ENCODE measurements at regions not wholly inside any gene's neighbourhood (a gene's known extent, or its start where the extent isn't known, plus 50 kb on each side); places are given as distances from the start of the nearest gene placed in this dataset.

DNA sequence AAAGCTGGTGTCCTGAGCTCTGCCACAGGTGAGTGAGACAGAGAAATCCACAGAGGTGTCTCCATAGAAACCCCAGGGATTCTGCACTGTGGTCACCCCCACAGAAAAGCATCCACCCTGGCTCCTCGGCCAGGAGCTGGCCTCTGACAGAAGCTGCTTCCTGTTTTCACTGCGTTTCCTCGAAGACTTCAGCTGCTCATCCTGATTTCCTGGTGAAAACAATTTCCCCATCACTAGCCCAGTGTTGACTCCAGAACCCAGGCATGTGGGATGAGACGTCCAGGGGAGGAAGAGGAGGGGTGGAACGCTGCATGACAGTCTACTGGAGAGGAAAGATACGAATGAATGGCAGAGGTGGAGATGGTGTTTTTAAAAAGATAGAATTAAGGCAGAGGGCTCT lies 60.3 kb upstream of the GPR45 start:
- H4K20me1 ChIP-seq (ENCODE audit: control insufficient read depth, extremely low read depth, insufficient read depth, low read length), result no peaks in the 10 kb centered on the region
- H3K4me2 ChIP-seq (ENCODE audit: control insufficient read depth, extremely low read depth, insufficient read depth, low read depth, low read length), result no peak overlapping the region
- H3K27me3 ChIP-seq (ENCODE audit: control insufficient read depth, extremely low read depth, insufficient read depth, low read length), result peaks cover 11% of the 10 kb centered on the region
- no peak overlapping the region for H2AFZ ChIP-seq (ENCODE audit: control insufficient read depth, low read length)
- no peak overlapping the region for H3K9ac ChIP-seq (ENCODE audit: control insufficient read depth, extremely low read depth, insufficient read depth, low read length)
- no peaks in the 10 kb centered on the region for H3K9me3 ChIP-seq (ENCODE audit: control insufficient read depth, low read depth, low read length)
- H3K79me2 ChIP-seq (ENCODE audit: control insufficient read depth, insufficient read depth, low read length), result no peaks in the 10 kb centered on the region
- H3K9me1 ChIP-seq (ENCODE audit: control insufficient read depth, extremely low read depth, insufficient read depth, low read length), result no peaks in the 10 kb centered on the region
- H3K36me3 ChIP-seq (ENCODE audit: control insufficient read depth in 2 of 2, extremely low read depth in 1 of 2, insufficient read depth in 2 of 2, low read length in 2 of 2), result no peaks in the 10 kb centered on the region
- no peak for TF ChIP-seq EZH2 (IDR thresholded peaks at IDR 0.05; ENCODE audit: low read length)
- TF ChIP-seq, protein P1, sequence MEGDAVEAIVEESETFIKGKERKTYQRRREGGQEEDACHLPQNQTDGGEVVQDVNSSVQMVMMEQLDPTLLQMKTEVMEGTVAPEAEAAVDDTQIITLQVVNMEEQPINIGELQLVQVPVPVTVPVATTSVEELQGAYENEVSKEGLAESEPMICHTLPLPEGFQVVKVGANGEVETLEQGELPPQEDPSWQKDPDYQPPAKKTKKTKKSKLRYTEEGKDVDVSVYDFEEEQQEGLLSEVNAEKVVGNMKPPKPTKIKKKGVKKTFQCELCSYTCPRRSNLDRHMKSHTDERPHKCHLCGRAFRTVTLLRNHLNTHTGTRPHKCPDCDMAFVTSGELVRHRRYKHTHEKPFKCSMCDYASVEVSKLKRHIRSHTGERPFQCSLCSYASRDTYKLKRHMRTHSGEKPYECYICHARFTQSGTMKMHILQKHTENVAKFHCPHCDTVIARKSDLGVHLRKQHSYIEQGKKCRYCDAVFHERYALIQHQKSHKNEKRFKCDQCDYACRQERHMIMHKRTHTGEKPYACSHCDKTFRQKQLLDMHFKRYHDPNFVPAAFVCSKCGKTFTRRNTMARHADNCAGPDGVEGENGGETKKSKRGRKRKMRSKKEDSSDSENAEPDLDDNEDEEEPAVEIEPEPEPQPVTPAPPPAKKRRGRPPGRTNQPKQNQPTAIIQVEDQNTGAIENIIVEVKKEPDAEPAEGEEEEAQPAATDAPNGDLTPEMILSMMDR (optimal IDR thresholded peaks at IDR 0.05 in 1 of 3, IDR thresholded peaks at IDR 0.05 in 1 of 3, conservative IDR thresholded peaks at IDR 0.05 in 1 of 3; ENCODE audit: extremely low read depth in 1 of 3, insufficient read depth in 2 of 3, low read length in 3 of 3), result no peak
- dilution Hi-C loops (cut with MboI; ENCODE audit: extremely low pct_ligation_motif_present, low sequenced_read_pairs), result no loop called here
- no peaks in the 10 kb centered on the region for H3K4me1 ChIP-seq (ENCODE audit: control insufficient read depth, extremely low read depth, insufficient read depth, low read length)
- DNase-seq (ENCODE audit: low read depth, low spot score) (no peak), FAIRE-seq (no peak)
- H3K4me3 ChIP-seq (ENCODE audit: control insufficient read depth in 2 of 3, extremely low read depth in 1 of 3, insufficient read depth in 2 of 3, low read depth in 1 of 3, low read length in 3 of 3), result no peak overlapping the region
- H3K27ac ChIP-seq (ENCODE audit: control insufficient read depth, insufficient read depth, low read length), result no peak overlapping the region

DNA sequence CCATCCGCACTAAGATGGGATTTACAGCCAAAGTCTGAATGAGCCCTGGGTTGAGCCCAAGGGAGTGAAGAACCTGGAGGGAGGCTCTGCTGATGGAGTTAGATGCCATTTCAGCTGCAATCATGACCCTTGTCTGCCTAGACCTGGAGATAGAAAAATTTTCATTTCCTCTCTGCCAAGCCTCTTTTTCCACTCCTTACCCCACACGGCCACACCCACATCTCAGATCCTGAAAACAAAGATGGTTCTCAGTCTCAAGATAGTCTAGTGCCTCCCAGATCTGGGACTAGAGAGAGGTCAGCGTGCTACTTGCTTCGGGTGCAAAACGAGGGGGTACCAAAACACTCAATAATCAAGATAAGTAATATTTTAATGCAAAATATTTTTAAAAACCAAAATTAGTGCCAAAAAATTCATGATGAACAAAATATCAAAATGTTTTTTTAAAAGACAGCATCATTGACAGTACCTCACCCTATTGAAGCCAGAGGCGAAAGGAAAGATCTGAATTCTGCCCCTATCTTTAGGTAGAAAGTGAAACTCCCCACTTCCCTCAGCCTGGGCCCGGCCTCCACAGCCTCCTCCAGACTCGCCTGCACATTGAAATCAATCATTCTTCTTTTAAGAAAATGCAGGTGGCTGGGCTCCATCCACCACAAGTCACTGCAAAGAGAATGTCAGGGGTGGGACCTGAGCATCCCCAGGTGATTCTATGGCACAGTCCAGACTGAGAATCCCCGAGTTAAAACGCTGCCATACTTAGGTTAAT lies 57.8 kb upstream of the GPR45 start:
- Histone ChIP-seq H4K20me1 (ENCODE audit: control insufficient read depth, extremely low read depth, insufficient read depth, low read length) (no peaks in the 10 kb centered on the region), H3K9me1 (ENCODE audit: control insufficient read depth, extremely low read depth, insufficient read depth, low read length) (no peaks in the 10 kb centered on the region), H3K79me2 (ENCODE audit: control insufficient read depth, insufficient read depth, low read length) (no peaks in the 10 kb centered on the region), H3K9ac (ENCODE audit: control insufficient read depth, extremely low read depth, insufficient read depth, low read length) (no peak overlapping the region), H2AFZ (ENCODE audit: control insufficient read depth, low read length) (no peak overlapping the region), H3K27ac (ENCODE audit: control insufficient read depth, insufficient read depth, low read length) (no peak overlapping the region), H3K4me2 (ENCODE audit: control insufficient read depth, extremely low read depth, insufficient read depth, low read depth, low read length) (no peak overlapping the region), H3K4me1 (ENCODE audit: control insufficient read depth, extremely low read depth, insufficient read depth, low read length) (no peaks in the 10 kb centered on the region), H3K36me3 (ENCODE audit: control insufficient read depth in 2 of 2, extremely low read depth in 1 of 2, insufficient read depth in 2 of 2, low read length in 2 of 2) (no peaks in the 10 kb centered on the region), H3K27me3 (ENCODE audit: control insufficient read depth, extremely low read depth, insufficient read depth, low read length) (no peaks in the 10 kb centered on the region), H3K4me3 (ENCODE audit: control insufficient read depth in 2 of 3, extremely low read depth in 1 of 3, insufficient read depth in 2 of 3, low read depth in 1 of 3, low read length in 3 of 3) (no peak overlapping the region), H3K9me3 (ENCODE audit: control insufficient read depth, low read depth, low read length) (no peaks in the 10 kb centered on the region)
- TF ChIP-seq, protein P1 (optimal IDR thresholded peaks at IDR 0.05 in 1 of 3, IDR thresholded peaks at IDR 0.05 in 1 of 3, conservative IDR thresholded peaks at IDR 0.05 in 1 of 3; ENCODE audit: extremely low read depth in 1 of 3, insufficient read depth in 2 of 3, low read length in 3 of 3), result no peak
- no peak for TF ChIP-seq EZH2 (IDR thresholded peaks at IDR 0.05; ENCODE audit: low read length)
- no peak for FAIRE-seq
- dilution Hi-C loops (cut with MboI; ENCODE audit: extremely low pct_ligation_motif_present, low sequenced_read_pairs), result no loop called here
- no peak for DNase-seq (ENCODE audit: low read depth, low spot score)

Measured in keratinocyte (primary cell).